Liver (tissue), 3 donors: ENCODE measurements at regions not wholly inside any gene's neighbourhood (a gene's known extent, or its start where the extent isn't known, plus 50 kb on each side); places are given as distances from the start of the nearest gene placed in this dataset.

Experiments
- CTCF ChIP-seq: fragments of 150-350 bp; IDR thresholded peaks from 2 replicates; pipeline ENCODE4 v1.5.1; 2017; ENCODE audit warnings: improper control_type of control experiment, low read depth, low read length; ENCODE audit not compliant: missing input control
- FOXA2 ChIP-seq: IDR thresholded peaks from 2 replicates; pipeline ENCODE4 v1.6.1; 2016; ENCODE audit warnings: antibody characterized with exemption
- JUND ChIP-seq, 2 donors: IDR thresholded peaks; 2 replicates each; pipeline ENCODE4 v1.6.1; 2016; ENCODE audit warnings: antibody characterized with exemption in 2 of 2
- REST ChIP-seq: IDR thresholded peaks from 2 replicates; pipeline ENCODE4 v1.6.1; 2016; ENCODE audit warnings: antibody characterized with exemption, mild to moderate bottlenecking
- YY1 ChIP-seq: IDR thresholded peaks from 2 replicates; pipeline ENCODE4 v1.6.1; 2016; ENCODE audit warnings: antibody characterized with exemption, mild to moderate bottlenecking
- donor health status: healthy.
- donor health status: healthy.

DNA sequence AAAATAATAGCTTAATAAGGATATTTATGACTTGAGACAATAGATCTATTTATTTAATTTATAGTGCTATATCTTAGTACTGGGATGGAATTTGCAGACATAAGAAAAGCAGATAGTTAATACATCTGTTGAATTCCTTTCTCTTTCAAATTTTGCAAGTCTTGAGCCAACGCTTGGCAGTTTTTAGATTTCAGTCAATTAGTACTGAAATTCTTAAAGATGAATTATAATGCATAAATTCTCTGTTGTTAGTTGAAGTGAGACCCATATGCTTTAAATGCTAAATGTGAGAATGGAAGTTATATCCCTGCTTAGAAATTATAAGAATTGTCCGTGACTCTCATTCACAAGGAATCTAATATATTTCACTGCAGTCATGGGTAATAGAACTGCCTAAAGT is 225.1 kb upstream of the ADGRB3 start:
- TF ChIP-seq FOXA2: no peak
- TF ChIP-seq JUND (IDR thresholded peaks at IDR 0.05): no peak
- no peak for TF ChIP-seq REST
- no peak for TF ChIP-seq CTCF
- TF ChIP-seq YY1: no peak
